ENCODE measurements at regions not wholly inside any gene's neighbourhood (a gene's known extent, or its start where the extent isn't known, plus 50 kb on each side); places are given as distances from the start of the nearest gene placed in this dataset.

DNA sequence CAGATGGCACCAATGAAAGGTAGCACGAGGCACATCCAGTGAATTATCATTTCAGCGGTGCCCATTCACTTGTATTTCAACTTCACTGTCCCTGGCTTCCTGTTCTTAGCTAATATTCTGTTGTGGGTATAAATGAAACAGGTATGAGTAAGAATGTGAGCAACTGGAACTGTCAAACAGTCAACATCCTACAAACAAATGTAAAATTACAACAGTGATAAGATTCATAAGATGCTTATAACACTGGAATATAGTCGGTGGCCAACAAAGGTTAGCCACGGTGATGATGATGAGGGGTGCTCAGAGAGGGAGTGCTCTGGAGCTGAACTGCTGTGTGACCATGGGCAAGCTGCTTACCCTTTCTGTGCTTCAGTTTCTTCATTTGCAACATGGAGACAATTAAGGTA is 74.9 kb upstream of the TOX2 start:
- Mint-ChIP-seq H3K9me3 (no peaks in the 10 kb centered on the region), H3K27me3 (ENCODE audit: low read depth, poor library complexity) (peaks cover 5% of the 10 kb centered on the region)

DNA sequence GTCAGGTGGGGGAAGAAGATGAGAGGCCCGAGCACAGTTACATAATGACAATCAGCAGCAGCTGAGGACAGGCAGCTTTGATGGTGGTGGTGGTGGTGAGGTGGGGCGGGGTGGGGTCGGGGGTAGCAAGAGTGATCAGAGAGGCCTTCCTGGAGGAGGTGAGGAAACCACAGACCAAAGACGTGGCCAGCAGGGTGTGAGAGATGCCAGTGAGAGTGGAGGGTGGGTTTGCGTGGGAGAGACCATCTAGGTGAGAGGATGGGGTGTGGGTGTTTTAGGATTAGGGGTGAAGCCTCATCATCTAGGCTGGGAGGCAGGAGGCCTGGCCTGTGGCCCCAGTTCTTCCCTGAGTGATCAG is 76.0 kb upstream of the TOX2 start:
- H3K4me1 Mint-ChIP-seq = no peaks in the 10 kb centered on the region
- H3K4me3 Mint-ChIP-seq = no peak overlapping the region
- peaks cover 3% of the 10 kb centered on the region for H3K27me3 Mint-ChIP-seq (ENCODE audit: low read depth, poor library complexity)
- TF ChIP-seq, protein P1, sequence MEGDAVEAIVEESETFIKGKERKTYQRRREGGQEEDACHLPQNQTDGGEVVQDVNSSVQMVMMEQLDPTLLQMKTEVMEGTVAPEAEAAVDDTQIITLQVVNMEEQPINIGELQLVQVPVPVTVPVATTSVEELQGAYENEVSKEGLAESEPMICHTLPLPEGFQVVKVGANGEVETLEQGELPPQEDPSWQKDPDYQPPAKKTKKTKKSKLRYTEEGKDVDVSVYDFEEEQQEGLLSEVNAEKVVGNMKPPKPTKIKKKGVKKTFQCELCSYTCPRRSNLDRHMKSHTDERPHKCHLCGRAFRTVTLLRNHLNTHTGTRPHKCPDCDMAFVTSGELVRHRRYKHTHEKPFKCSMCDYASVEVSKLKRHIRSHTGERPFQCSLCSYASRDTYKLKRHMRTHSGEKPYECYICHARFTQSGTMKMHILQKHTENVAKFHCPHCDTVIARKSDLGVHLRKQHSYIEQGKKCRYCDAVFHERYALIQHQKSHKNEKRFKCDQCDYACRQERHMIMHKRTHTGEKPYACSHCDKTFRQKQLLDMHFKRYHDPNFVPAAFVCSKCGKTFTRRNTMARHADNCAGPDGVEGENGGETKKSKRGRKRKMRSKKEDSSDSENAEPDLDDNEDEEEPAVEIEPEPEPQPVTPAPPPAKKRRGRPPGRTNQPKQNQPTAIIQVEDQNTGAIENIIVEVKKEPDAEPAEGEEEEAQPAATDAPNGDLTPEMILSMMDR (IDR thresholded peaks at IDR 0.05) = no peak
- H3K36me3 Mint-ChIP-seq (ENCODE audit: low read depth) = no peaks in the 10 kb centered on the region
- no peak for DNase-seq
- H3K27ac Mint-ChIP-seq = no peak overlapping the region
- no peaks in the 10 kb centered on the region for H3K9me3 Mint-ChIP-seq

More for the DNA sequence above, 74.9 kb upstream of the TOX2 start:
- no peak overlapping the region for H3K4me3 Mint-ChIP-seq
- no peaks in the 10 kb centered on the region for H3K4me1 Mint-ChIP-seq
- TF ChIP-seq, protein P1 (IDR thresholded peaks at IDR 0.05) = no peak
- H3K27ac Mint-ChIP-seq = no peak overlapping the region
- H3K36me3 Mint-ChIP-seq (ENCODE audit: low read depth) = no peaks in the 10 kb centered on the region
- DNase-seq = no peak

DNA sequence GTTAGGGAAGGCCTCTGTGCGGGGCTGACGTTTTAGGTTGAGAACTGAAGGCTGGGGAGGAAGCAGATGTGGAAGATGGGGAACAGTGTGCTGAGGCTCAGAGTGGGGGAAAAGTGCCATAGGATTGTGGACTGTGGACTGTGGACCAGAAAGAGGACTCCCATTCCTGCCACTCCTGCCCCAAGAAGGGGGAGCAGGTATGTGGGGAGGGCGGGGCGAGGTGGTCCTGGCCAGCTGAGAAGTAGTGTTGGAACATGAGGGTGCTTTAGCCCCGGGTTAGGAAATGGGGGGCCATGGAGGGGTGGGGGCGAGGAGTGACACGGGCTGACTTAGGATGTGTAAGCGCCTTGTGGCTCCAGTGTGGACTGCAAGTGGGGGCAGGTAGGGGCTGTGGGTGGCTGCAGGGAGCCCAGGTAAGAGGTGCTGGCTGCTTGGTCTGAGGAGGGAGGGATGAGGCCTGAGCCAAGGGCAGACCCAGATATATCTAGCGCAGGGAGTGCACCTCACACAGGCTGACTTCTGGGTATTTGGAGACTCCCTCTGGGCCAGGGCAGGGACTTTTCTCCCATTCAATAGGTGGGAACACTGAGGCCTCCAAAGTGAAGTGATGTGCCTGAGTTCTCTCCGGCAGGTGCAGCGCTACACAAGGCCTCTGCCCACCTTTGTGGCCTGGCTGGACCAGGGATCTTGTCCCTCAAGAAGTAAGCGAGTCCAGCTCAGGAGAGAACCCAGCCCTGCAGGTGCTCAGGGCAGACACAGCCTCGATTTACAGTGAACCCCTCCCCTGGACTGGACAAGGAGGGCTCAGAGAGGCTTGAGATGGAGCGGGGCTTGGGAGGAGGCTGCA is 76.6 kb upstream of the TOX2 start:
- TF ChIP-seq, protein P1 (IDR thresholded peaks at IDR 0.05) = no peak
- no peak overlapping the region for H3K4me3 Mint-ChIP-seq
- H3K9me3 Mint-ChIP-seq = no peaks in the 10 kb centered on the region
- no peaks in the 10 kb centered on the region for H3K36me3 Mint-ChIP-seq (ENCODE audit: low read depth)
- H3K27me3 Mint-ChIP-seq (ENCODE audit: low read depth, poor library complexity) = peaks cover 9% of the 10 kb centered on the region
- no peaks in the 10 kb centered on the region for H3K4me1 Mint-ChIP-seq
- no peak overlapping the region for H3K27ac Mint-ChIP-seq
- DNase-seq = no peak

DNA sequence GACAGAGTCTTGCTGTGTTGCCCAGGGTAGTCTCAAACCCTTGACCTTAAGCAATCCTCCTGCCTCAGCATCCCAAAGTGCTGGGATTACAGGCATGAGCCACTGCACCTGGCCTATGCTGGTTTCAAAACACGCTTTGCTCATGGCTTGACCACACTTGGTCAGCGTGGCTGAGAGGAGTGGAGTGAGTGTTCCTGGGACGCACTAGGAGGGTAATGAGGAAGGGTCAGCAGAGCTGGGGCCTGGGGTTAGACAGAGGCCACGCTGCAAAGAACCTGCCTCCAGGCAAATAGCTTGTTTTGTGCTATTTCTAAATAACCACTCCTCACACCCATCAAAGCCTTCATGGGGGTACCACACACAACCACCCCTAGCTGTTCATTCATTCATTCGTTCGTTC is 77.9 kb upstream of the TOX2 start:
- no peaks in the 10 kb centered on the region for H3K9me3 Mint-ChIP-seq
- no peak overlapping the region for H3K4me3 Mint-ChIP-seq
- no peaks in the 10 kb centered on the region for H3K4me1 Mint-ChIP-seq
- peaks cover 15% of the 10 kb centered on the region for H3K27me3 Mint-ChIP-seq (ENCODE audit: low read depth, poor library complexity)
- H3K36me3 Mint-ChIP-seq (ENCODE audit: low read depth) = no peaks in the 10 kb centered on the region
- no peak for DNase-seq
- TF ChIP-seq, protein P1 (IDR thresholded peaks at IDR 0.05) = no peak
- H3K27ac Mint-ChIP-seq = no peak overlapping the region

DNA sequence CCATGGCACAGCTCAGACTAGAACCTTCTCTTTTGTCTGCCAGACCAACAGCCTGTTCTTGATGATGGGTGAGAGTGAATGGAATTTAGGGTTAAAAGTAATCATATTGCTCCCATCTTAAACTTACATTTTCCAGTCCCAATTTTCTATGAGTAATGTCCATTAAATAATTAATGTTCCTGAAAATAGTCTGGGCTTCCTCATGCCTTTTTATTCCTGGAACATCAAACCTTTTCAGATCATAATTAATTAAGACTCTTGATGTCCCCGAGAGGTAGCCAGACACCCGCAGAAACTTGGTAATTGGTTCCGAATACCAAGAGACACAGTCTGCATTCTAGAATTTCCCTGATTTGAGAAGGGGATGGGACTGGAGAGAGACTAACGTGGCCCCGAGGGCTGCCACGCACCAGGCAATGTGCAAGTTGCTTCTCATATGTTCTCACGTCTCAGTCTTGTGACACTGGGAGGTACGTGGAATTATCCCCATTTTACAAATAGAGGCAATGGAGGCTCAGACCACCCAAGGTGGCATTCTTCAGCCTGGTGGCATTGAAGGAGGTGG is 78.6 kb upstream of the TOX2 start:
- no peak overlapping the region for H3K27ac Mint-ChIP-seq
- no peak for DNase-seq
- TF ChIP-seq, protein P1 (IDR thresholded peaks at IDR 0.05) = no peak
- no peaks in the 10 kb centered on the region for H3K9me3 Mint-ChIP-seq
- H3K27me3 Mint-ChIP-seq (ENCODE audit: low read depth, poor library complexity) = peaks cover 15% of the 10 kb centered on the region
- no peaks in the 10 kb centered on the region for H3K36me3 Mint-ChIP-seq (ENCODE audit: low read depth)
- H3K4me3 Mint-ChIP-seq = no peak overlapping the region
- H3K4me1 Mint-ChIP-seq = no peaks in the 10 kb centered on the region

All from nephron progenitor cell (in vitro differentiated cells).